ENCODE measurements at regions not wholly inside any gene's neighbourhood (a gene's known extent, or its start where the extent isn't known, plus 50 kb on each side); places are given as distances from the start of the nearest gene placed in this dataset.
"Not testable (repeated sequence)": the region's sequence is repeated elsewhere in the genome, so short reads cannot be mapped to it uniquely, and the experiment has no call there.

- no peak for DNase-seq (ENCODE audit: low spot score)
- ChIA-PET POLR2A (ENCODE audit: low non-redundant PET) (no interaction called here), CTCF (interaction anchor here (0.6 kb wide), 1 partner anchor 27 kb away, joined by 3 read pairs; no protein-coding TSS in a partner anchor)
- TF ChIP-seq CTCF (conservative IDR thresholded peaks at IDR 0.05; ENCODE audit: low read depth) = no peak
- no peak overlapping the region for H3K27ac ChIP-seq
Observed at GRCh38 chr4:98828801-98829200, 100.1 kb downstream of the EIF4E start.

- POLR2A ChIA-PET (ENCODE audit: low non-redundant PET) = no interaction called here
- H3K27ac ChIP-seq = no peak overlapping the region
- DNase-seq (ENCODE audit: low spot score) = no peak
- CTCF ChIA-PET = interaction anchor here (0.6 kb wide), 1 partner anchor 1324 kb away, joined by 6 read pairs; no protein-coding TSS in a partner anchor
- no peak for TF ChIP-seq CTCF (conservative IDR thresholded peaks at IDR 0.05; ENCODE audit: low read depth)
Observed at GRCh38 chr4:98827661-98828060, 101.3 kb downstream of the EIF4E start.

GRCh38 chr4:98822144-98822543 is 106.8 kb downstream of the EIF4E start:
- no peak overlapping the region for H3K27ac ChIP-seq
- POLR2A ChIA-PET (ENCODE audit: low non-redundant PET) = interaction anchor here (0.6 kb wide), 1 partner anchor 679 kb away, joined by 3 read pairs; the partner anchor contains the start of gene STPG2
- DNase-seq (ENCODE audit: low spot score) = no peak
- no peak for TF ChIP-seq CTCF (conservative IDR thresholded peaks at IDR 0.05; ENCODE audit: low read depth)
- CTCF ChIA-PET = no interaction called here

GRCh38 chr4:98818116-98818515 is 110.8 kb downstream of the EIF4E start:
- H3K27ac ChIP-seq; POLR2A ChIA-PET (ENCODE audit: low non-redundant PET); DNase-seq (ENCODE audit: low spot score): not testable (repeated sequence)
- CTCF ChIA-PET = interaction anchor here (0.6 kb wide), 1 partner anchor 284 kb away, joined by 5 read pairs; no protein-coding TSS in a partner anchor

GRCh38 chr4:98816816-98817215 is 112.1 kb downstream of the EIF4E start:
- ChIA-PET CTCF (interaction anchor here (0.6 to 1.0 kb wide), 2 partner anchors 9 to 73 kb away, joined by 3 to 4 read pairs; no protein-coding TSS in a partner anchor), POLR2A (ENCODE audit: low non-redundant PET) (no interaction called here)
- no peak overlapping the region for H3K27ac ChIP-seq
- no peak for DNase-seq (ENCODE audit: low spot score)
- no peak for TF ChIP-seq CTCF (conservative IDR thresholded peaks at IDR 0.05; ENCODE audit: low read depth)

- no peak overlapping the region for H3K27ac ChIP-seq
- DNase-seq (ENCODE audit: low spot score) = no peak
- no peak for TF ChIP-seq CTCF (conservative IDR thresholded peaks at IDR 0.05; ENCODE audit: low read depth)
- ChIA-PET CTCF (interaction anchor here (1.0 kb wide), 1 partner anchor 9 kb away, joined by 4 read pairs; no protein-coding TSS in a partner anchor), POLR2A (ENCODE audit: low non-redundant PET) (no interaction called here)
Observed at GRCh38 chr4:98816386-98816785, 112.5 kb downstream of the EIF4E start.

- no peak overlapping the region for H3K27ac ChIP-seq
- DNase-seq (ENCODE audit: low spot score) = no peak
- CTCF ChIA-PET = interaction anchor here (0.6 kb wide), 1 partner anchor 142 kb away, joined by 4 read pairs; no protein-coding TSS in a partner anchor
- no peak for TF ChIP-seq CTCF (conservative IDR thresholded peaks at IDR 0.05; ENCODE audit: low read depth)
- POLR2A ChIA-PET (ENCODE audit: low non-redundant PET) = no interaction called here
Observed at GRCh38 chr4:98804403-98804802, 124.5 kb downstream of the EIF4E start.

Measured in RWPE1 (cell line).